ENCODE measurements at regions not wholly inside any gene's neighbourhood (a gene's known extent, or its start where the extent isn't known, plus 50 kb on each side); places are given as distances from the start of the nearest gene placed in this dataset.

DNA sequence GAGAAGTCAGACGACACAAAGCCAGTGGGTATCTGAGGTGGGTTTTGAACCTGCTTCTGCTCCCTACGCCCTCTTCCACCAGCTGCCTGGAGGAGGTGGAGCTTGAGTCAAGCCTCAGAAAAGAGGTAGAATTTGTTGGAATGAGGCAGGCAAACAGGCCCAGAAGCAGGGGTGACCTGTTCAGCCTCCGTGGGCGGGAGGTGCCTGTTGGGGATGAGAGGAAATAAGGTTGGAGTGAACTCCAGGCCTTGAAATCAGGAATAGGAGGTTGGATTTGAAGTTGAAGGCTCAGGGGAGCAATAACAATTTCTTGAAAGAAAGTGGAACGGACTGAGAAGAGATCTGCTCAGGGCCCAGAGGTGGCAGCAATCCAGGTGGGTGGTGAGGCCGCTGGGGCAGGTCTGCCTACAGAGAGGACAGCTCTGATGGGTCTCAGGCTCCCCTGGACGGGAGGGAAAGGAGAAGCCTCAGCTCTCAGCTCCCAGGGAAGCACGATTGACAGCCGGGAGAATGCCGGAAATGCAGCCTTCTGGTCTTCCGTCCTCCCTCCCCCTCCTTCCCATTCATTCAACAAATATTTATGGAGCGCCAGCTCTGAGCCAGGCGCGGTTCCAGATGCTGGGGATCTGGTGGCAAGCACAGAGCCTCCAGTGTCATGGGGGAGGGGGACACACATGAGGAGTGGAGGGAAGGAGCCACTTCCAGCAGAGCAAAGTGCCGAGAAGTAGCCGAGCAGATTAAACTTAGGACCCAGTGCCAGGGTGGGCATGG is 61.9 kb upstream of the CIBAR2 start:
- no peak for FAIRE-seq

DNA sequence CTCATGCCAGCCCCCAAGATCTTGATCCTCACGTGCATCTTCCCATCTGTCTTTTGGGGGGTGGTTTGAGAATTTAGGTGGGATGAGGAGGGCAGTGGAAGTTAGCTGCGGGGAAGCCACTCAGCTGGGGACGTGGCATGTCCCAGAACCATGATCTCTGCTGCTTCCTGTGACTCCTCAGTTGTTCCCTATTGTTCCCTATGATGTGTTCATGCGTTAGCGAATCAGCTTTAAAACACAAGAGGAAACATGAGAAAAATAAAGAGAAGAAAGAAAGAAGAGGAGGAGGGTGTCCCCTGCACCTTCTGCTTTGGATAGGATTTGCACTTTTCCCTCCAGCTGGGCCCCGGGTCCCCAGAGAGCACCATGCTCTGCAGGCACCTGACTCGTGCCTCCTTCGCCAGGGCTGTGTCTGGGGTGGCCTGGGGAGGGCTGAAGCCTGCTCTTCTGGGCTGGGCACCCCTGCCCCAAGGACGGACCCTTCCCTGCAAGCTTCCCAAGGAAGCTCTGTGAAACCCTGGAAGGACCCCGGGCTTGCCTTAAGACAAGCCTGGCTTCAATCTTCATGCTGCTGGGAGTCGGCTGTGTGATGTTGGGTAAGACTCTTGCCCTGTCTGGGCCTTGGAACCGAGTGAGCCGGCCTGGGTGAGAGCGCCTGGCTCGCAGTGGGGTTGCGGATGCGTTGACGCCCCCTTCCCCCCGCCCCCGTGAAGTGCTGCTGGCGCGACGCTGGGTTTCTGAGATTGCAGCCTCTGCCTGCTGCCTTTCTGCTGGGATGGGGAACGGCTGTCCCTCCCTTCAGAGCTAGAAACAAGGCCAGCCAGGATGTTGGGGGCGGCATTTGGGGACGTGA is 62.8 kb upstream of the CIBAR2 start:
- FAIRE-seq: no peak

DNA sequence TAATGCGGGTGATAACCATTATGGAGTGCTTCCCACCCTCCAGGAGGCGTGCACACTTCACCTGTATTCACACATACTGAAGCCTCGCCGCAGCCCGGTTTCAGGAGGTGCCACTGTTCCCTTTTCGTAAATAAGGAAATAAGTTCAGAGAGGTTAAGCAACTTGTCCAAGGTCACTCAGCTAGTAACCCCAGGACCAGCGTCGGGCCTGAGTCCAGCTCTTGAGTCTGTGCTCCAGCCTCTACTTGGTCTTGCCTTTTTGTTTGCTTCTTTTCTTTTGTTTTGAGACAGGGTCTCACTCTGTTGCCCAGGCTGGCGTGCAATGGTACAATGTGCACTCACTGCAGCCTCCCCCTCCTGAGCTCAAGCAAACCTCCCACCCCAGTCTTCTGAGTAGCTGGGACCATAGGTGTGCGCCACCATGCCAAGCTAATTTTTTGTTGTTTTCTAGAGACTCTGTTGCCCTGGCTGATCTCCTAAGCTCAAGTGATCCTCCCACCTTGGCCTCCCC is 63.5 kb upstream of the CIBAR2 start:
- no peak for FAIRE-seq

DNA sequence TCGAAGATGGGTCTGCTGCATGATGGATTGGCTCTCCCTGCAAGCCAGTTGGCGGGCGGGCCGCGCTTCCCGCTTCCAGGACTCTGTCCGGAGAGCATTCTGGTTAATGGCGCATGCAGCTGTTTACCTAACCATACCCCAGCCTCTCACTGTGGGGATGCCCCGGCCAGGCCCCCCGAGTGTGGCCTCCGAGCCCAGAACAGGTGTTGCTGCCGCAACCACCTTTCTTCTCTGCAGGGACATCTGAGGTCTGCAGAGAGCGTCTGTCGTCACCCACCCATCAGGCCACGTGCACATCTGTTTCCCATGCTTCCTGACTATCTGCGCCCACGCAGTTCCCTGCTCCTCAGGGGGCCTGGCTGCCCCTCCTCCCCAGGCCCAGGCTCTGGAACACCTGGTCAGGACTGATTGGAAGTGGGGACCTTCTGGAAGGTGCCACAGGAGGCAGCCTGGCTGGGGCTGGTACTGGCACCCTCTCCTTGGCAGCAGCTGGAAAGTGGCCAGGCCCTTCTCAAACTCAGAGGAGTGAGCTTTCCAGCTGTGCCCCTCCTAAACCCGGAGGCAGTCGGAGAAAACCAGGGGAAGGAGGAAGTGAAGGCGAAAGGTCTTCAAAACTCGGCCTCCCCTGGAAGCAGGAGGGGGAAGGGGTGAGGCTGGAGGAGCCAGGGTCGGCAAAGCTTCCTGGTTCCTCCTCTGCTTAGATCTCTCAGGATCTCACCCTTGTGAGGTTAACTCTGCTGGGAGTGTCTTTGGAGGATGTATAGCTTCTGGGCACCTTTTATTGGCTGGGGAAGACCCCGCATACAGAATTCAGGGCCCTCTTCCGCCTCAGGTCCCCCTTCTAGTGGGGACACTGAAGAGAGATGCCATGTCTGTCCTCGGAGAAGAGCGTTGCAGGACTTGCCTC is 64.5 kb upstream of the CIBAR2 start:
- no peak for FAIRE-seq

DNA sequence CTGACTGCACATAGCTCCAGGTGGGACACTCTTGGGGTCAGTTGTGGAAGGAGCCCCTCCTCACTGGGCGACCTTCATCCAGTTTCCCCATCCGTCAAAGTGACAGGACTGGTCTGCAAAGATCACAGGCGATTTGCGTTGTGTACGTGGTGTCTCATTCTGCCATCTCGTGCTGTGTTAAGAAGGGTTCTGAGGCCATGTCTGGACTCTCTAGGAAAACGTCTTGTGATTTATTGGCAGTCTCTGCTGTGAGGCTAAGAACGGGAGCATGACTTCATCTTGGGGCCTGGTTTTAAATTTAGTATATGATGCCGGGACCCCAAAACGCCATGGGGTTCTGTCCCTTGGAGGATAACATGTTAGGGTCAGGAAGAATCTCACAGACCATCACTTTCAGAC is 65.2 kb upstream of the CIBAR2 start:
- no peak for FAIRE-seq

DNA sequence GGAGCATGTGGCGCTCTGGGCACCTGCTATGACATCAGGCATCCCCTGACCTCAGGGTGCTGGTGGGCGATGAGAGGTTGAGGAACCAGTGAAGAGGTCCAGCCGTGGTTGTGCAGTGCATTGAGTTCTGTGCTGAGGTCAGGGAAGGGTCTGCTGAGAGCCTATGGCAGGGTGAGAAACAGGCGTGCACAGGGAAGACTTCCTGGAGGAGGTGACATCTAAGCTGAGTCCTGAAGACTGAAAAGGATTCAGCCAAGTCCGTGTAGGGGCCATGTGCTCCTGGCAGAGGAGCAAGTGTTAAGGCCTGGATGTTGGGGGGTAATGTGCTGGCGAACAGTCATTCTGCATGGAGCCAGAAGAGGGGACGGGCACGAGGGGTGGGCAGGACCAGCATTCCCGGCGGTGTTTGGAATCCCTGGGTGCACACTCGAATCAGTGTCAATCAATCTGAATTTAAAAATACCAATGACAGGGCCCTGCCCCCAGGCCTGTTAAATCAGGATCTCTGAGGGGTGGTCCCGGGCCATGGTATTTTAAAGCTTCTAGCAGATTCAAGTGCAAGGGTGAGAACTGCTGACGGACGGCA is 65.8 kb upstream of the CIBAR2 start:
- FAIRE-seq: no peak

DNA sequence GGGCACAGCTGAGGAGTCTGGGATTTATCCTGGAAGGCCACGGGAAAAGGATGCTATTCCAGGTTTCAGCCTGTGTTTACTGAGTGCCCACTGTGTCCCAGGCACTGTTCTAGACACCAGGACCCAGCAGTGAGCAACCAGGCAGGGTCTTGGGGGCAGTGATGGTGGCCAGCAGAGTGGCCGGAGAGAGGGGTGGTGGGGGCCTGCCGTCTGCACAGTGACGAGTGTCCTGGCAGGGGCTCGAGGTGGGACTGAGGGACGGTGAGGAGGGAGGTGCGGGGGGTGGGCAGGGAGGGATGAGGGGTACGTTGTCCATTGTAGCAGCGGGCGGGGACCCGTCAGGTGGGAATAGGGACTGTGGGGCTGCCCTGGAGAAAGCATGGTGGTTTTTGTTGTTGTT is 66.3 kb upstream of the CIBAR2 start:
- FAIRE-seq: no peak

DNA sequence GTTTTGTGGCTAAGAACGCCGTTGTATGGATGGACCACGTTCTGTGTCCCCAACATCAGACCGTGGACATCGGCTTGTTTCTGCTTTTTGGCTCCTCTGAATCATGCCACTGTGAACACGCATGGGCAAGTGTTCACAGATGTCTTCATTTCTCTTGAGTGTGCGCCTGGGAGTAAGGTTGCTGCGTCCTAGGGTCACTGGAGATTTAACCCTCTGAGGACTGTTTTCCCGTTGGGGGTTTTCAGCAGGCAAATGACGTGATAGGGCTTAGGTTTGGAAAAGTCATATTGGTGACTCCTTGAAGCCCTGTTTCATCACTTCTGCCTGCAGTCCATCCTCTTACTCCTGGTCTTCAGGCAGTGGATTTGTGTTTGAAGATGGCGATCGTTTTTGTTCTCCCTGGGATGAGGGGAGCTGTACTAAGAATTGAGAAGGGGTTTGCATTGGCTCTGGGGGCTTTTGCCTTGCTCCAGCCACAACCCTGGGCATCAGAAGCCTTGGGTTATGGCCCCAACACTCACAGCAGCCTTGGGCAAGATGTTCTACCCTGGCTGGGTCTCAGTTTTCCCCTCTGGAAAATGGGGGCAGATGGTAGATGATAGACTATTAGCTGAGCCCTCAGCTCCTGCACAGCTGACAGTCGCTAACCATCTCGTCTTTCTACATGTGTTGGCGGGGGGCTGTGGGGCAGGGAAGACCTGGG is 67.2 kb upstream of the CIBAR2 start:
- no peak for FAIRE-seq

DNA sequence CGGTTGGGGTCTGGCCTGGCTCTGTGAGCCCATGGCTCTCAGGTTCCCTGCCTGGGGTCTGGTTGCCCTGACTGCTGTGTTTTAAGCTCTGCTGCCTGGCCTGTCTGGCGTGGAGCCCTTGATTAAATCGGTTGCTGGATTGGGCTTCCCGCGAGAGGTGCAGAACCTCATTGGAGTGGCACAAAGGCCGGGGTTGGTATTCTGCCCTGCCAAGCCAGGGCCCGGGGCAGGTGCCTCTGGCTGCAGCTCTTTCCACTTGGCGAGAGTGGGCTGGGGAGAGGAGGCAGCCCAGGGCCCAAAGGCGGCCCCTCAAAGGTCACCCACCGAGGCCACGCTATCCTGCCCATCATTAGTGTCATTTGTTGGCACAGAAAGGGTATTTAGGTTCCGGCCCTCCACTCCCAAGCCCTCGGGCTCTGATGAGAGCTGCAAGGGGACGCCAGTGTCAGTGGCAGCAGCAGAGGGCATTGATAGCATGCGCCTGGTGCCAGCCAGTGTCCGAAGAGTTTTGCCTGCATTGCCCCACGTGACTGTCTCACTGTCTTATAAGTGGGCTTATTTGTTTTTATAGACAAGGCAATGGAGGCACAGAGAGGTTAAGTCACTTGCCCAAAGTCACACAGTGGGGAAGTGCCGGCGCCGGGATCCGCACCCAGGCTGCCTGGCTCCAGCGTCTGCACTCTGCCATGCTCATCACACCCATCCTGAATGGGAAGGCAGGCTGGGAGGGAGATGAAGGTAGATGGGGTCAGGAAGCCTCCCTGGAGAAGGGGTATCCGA is 68.0 kb upstream of the CIBAR2 start:
- no peak for FAIRE-seq

DNA sequence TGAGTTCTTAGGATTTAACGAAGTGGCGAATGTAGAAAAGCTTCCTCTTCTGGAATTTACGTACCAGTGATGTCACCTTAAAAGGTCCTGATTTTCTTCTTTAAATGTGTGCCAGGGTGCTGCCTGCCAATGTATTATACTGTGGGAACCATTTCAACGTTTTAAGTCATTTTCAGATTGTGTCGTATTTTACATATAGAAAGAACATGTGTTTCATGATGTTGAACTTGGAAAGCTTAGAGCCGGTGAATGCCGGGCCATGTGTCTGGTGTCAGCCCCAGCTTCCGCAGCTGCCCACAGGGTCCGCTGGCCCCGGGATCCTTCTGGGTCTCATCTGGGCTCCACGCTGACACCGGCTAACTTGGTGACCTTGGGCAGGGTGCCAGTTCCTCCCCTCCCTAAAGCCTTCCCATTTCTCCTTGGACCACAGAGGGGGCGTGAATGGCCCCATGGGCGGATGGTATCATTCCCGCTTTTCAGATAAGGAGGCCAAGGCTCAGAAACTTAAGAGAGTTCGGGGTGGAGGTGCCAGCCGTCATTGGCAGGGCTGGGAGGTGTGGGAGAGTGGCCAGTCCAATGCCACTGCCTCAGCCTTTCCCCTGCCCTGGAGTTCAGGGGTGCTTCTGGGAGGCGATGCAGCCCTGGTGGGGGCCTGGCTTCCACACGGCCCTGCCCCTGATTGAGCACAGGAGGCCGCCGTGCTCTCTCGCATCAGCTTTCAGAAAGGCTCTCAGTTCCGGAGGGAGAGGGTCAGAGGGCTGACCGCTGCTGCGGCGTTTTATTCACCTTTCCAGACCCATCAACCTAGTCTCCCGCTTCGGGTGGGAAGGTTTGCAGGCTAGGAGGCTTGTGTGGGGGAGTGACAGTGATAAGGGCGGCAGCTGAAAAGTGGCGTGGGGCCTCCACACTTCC is 68.8 kb upstream of the CIBAR2 start:
- no peak for FAIRE-seq

DNA sequence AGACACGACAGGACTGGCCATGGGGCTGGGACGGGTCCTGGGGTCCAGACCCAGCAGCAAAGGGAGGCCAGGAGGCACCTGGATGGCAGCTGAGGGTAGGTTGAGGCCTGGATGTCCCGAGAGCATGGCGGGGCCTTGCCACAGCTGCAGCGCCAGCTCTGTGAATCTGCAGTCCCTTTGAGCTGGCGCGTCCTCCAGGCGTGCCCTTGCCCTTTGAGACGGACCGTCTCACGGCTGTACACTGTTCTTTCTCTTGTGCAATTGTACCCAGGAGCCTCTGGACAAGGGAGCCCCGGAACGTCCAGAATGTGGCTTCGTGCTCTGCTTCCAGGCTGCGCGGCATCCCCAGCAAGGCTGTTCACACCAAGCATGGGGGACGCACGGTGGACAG is 69.5 kb upstream of the CIBAR2 start:
- no peak for FAIRE-seq

DNA sequence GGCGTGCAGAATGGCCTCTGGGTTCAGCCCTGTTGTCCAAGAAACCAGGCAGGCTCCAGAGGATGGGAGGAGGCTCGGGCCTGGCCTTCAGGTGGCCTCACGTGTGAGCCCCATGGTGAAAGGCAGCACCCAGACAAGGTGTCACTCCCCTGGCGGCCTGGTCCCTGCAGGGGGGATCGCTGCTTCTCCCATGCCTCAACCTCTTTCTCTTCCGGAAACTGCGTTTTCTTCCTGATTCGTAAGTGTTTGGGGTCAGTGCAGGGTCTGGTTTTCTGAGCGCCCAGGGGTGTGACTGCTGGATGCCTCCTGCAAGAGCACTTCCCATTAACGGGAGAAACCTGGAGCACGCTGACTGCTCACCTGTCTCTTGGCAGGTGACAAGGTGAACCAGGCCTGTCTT is 70.0 kb upstream of the CIBAR2 start:
- no peak for FAIRE-seq

DNA sequence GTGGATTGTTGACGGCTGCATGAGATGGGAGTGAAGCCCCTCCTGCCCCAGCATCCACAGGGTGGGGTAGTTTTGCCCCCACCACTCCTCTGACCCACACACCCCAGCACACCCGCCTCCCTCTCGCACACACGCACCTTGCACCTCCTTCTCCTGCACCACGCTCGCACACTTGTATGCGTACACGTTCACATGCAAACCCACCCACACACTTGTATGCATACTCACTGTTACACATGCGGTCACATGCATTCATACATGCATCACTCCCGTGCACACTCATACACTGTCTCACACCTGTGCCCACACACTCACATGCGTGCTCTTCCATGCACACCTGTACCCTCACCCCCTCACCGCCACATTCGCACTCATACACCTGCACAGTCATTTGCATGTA is 70.5 kb upstream of the CIBAR2 start:
- no peak for FAIRE-seq

DNA sequence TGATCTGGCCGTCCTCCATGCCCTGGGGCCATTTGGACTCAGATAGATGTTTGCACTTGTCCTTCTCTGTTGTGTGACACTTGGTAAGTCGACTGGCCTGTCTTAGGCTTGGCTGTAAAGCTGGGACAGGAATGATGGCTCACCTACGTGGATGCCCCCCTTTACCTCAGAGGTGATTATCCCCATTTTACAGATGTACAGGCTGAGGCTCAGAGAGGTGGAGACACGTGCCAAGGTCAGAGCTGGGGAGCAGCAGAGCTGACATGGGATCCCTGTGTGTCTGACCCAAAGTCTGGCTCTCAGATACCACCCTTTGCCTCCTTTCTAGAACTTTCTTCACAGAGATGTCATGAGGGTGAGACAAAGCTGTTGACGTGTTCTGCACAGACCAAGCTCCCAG is 71.3 kb upstream of the CIBAR2 start:
- no peak for FAIRE-seq

DNA sequence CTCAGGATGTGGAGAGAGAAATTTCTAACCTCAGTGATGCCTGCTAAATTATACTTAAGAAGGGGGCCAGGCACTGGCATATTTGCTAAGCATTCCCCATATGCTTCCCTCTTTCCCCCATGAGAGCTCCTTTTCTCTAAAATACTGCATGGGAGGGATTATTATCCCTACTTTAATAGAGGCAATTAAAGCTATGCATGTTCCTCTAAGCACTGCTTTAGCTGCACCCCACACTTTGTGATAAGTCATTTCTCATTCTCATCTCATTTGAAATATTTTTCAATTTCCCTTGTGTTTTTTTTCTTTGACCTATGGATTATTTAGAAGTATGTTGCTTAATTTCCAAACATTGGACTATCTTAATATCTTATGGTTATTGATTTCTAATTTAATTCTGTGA is 72.1 kb upstream of the CIBAR2 start:
- no peak for FAIRE-seq

DNA sequence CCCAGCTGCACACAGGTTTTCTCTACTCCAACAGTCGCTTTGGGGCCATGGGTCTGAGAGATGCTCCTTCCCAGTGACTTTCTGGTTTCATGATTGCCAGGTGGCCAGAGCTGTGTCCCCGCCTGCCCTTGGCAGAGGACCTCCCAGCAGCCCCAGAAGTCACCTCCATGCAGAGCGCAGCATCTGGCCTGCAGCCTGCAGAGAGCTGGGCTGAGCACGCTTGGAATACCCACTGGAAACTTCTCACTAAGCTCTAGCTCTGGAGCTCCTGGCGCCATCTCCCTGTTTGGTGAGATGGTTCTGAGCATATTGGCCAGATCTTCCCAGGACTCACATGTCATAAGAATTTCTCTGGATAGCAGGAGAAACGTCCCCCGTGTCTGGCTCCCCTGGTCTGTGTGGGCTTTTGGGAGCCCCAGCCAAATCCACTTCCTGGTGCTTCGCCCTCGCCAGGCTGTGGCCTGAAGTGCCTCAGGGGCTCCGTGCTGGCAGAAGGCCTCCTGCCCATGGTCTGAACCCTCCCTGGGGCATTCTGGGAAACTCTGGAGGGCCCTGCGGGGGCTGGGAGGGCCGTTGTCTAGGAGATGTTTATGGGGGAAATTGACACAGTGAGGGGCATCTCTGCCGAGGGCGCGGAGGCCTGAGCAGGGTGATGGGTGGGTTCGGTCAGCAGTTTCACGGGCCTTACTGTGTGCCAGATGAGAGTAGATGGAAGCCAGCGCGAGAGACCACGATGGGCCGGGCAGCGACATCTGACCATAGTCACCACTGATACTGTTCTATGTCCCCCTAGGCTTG is 73.2 kb upstream of the CIBAR2 start:
- FAIRE-seq: no peak

DNA sequence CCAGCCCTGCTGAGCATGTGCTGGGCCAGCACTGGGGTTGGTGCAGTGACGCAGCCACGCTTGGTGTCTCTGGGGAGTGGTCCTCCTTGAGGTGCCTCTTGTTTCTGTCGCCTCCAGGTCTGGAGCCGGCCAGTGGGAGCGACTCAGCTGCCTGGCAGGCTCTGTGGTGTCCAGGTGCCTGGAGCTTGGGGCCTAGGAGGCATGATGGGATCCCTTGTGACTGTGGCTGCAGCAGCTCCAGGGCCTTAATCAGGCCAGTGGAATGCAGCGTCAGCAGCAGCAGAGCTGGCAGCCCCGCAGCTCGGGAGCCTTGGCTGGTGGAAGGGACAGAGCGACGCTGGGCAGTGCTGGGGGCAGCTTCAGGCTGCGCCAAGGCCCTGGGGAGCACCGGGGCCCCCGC is 74.7 kb upstream of the CIBAR2 start:
- no peak for FAIRE-seq

DNA sequence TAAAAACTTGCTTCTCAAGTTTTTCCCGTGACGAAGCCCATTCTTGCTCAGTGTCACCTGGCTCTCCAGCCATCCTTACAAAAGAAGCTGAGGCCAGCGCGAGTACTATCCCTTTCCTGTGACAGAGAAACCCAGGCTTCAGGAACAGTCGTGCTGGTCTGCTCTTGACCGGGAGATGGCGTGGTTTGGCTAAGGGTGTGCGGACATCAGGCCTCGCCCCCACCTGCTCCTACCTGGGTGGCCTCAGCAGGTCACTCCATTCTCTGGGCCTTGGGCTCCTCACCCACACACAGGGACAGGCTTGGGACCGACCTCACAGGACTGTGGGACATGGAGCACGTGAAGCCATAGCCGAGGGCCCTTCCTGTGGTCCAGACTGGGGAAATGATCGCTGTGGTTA is 75.2 kb upstream of the CIBAR2 start:
- no peak for FAIRE-seq

DNA sequence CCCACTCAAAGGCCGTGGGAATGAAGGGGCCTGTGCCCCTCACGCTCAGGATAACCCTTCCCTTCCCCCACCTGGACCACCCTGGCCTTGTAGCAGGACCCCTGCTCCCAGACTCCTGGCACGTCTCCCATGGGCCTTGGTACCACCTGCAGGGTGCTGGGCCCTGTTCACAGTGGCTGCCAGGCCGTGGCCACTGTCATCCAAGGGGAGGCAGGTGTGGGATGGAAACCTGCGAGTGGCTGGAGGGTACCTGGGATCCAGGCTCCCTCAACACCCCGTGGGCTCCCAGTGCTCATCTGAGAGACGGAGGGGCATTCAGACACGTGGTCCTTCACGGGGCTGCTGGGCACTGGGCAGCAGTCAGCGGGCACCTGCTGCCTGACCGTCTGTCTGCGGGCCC is 75.6 kb upstream of the CIBAR2 start:
- no peak for FAIRE-seq

Data from islet of Langerhans (tissue), 1 donor.